WERI-Rb-1 (cell line): ENCODE measurements at regions not wholly inside any gene's neighbourhood (a gene's known extent, or its start where the extent isn't known, plus 50 kb on each side); places are given as distances from the start of the nearest gene placed in this dataset.

ENCODE experiments used
- DNase-seq: peaks from one replicate; pipeline ENCODE4 v3.0.0-alpha.2; 2020
- H3K27ac ChIP-seq: fragments of 250-450 bp; sonication (Bioruptor Pico); 2 replicates; pipeline ENCODE4 v1.5.1; 2020; ENCODE audit warnings: mild to moderate bottlenecking, moderate library complexity
- H3K27me3 ChIP-seq: fragments of 250-450 bp; sonication (Bioruptor Pico); 2 replicates; pipeline ENCODE4 v1.5.1; 2021; ENCODE audit warnings: mild to moderate bottlenecking, low read depth, moderate library complexity; ENCODE audit not compliant: insufficient read depth, severe bottlenecking
- H3K36me3 ChIP-seq: fragments of 250-450 bp; sonication (Bioruptor Pico); 2 replicates; pipeline ENCODE4 v1.5.1; 2020; ENCODE audit warnings: mild to moderate bottlenecking, moderate library complexity
- H3K4me3 ChIP-seq: 2 replicates; pipeline ENCODE4 v1.5.1; 2011; ENCODE audit warnings: low read depth, mild to moderate bottlenecking, control low read depth, low read length
- H3K9me3 ChIP-seq: fragments of 250-450 bp; sonication (Bioruptor Pico); 2 replicates; pipeline ENCODE4 v1.5.1; 2021; ENCODE audit warnings: mild to moderate bottlenecking, moderate library complexity; ENCODE audit not compliant: severe bottlenecking
- TF ChIP-seq, protein P1 (sequence below): IDR thresholded peaks from 2 replicates; pipeline ENCODE4 v1.5.1; 2011; ENCODE audit warnings: low read depth, mild to moderate bottlenecking, control low read depth, inconsistent platforms, low read length

DNA sequence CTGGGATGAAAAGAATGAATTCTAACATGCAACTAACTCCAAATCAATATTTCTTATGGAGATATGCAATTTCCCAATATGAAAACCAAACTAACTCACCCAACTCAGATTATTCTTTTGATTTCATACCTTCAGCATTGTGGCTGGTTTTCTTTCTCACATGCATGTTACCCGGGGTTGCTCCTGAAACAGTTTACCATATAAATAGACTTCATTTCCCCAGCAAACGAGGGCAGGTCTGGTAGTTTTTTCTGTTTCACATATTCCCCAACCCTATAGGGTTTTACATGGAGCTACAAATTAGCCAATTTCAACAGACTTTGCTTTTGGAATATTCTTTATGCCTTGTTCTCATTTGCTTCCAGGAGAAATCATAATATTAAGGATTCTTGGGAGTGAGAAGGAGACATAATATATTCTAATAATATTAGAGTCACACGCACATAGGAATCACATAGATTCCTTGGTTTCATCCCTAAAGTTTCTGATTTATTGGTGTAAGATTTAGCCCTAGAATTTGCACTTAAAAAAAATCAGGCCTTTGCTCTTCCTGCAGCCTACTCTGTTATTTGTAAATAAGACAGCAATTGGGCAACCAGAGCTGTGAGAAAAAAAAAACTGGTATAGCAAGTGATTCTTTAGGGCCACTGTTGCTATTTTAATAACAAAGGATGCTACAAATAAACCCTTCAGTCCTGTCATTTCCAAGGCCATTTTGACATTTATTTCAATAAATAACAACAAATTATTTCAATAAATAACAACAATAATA is 60.3 kb upstream of the FAM20A start:
- Histone ChIP-seq H3K36me3 (no peaks in the 10 kb centered on the region), H3K27me3 (no peaks in the 10 kb centered on the region), H3K9me3 (no peaks in the 10 kb centered on the region), H3K27ac (no peak overlapping the region), H3K4me3 (no peak overlapping the region)
- TF ChIP-seq, protein P1, sequence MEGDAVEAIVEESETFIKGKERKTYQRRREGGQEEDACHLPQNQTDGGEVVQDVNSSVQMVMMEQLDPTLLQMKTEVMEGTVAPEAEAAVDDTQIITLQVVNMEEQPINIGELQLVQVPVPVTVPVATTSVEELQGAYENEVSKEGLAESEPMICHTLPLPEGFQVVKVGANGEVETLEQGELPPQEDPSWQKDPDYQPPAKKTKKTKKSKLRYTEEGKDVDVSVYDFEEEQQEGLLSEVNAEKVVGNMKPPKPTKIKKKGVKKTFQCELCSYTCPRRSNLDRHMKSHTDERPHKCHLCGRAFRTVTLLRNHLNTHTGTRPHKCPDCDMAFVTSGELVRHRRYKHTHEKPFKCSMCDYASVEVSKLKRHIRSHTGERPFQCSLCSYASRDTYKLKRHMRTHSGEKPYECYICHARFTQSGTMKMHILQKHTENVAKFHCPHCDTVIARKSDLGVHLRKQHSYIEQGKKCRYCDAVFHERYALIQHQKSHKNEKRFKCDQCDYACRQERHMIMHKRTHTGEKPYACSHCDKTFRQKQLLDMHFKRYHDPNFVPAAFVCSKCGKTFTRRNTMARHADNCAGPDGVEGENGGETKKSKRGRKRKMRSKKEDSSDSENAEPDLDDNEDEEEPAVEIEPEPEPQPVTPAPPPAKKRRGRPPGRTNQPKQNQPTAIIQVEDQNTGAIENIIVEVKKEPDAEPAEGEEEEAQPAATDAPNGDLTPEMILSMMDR: no peak
- no peak for DNase-seq

DNA sequence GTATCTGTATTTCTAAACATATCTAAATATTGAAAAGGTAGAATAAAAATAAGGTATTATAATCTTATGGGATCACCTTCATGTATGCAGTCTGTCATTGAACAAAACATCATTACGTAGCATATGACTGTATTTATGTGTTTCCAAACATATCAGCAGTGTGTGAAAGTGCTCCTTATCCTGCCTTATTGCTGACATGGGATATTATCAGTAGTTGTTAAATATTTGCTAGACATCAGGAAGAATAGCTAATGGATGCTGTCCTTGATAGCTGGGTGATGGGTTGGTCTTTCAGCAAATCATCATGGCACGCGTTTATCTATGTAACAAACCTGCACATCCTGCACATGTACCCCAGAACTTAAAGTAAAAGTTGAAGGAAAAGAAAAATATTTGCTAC is 59.1 kb upstream of the FAM20A start:
- TF ChIP-seq, protein P1: no peak
- Histone ChIP-seq H3K9me3 (no peaks in the 10 kb centered on the region), H3K27ac (no peak overlapping the region), H3K36me3 (no peaks in the 10 kb centered on the region), H3K27me3 (no peaks in the 10 kb centered on the region), H3K4me3 (no peak overlapping the region)
- DNase-seq: no peak

DNA sequence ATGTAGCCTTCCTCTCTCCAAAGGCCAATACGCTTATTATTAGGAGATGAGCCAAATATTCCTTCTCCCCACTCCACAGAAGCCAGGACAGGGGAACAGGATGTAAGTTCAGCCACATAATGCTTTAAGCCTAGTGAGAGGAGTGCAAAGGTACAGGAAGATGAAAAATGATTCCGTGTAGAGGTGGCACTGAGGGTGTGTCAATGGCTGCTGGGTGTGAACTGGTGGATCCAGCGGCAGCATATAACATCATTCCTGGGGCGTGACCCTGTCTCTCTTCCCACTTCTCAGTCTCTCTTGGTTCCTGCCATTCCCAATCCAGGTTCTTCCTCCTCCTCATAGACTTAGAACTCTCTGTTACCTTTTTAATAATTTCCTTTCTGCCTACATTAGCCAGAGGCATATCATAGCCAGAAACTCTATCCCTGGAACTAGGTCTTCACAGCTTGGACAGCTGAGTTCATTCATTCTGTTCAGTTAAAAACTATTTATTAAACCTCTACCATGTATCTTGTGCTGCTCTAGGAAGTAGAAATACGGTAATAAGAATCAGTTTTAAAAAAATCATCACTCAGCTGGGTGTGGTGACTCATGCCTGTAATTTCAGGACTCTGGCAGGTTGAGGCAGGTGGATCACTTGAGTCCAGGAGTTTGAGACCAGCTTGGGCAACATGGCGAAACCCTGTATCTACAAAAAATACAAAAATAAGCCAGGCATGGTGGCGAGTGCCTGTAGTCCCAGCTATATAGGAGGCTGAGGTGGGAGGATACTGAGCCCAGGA is 58.0 kb upstream of the FAM20A start:
- Histone ChIP-seq H3K36me3 (no peaks in the 10 kb centered on the region), H3K9me3 (no peaks in the 10 kb centered on the region), H3K27ac (no peak overlapping the region), H3K27me3 (no peaks in the 10 kb centered on the region), H3K4me3 (no peak overlapping the region)
- TF ChIP-seq, protein P1: no peak
- DNase-seq: no peak

DNA sequence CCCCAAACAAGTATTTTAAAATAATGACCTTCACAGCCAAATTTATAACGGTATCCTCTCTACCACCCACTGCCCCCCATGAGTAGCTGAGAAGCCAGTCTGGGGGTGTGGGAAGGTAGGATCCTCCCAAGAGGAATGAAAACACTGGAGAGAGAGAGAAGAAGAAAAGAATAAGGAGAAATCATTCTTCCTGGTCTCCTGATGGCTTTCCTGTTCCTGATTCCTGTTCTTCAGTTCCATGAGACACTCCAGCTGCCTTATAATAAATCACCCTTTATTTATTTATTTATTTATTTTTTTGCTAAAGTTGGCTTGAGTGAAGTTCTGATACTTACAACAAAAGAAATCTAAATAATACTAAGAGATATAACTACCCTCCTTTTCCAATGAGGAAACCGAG is 56.4 kb upstream of the FAM20A start:
- Histone ChIP-seq H3K9me3 (no peaks in the 10 kb centered on the region), H3K36me3 (no peaks in the 10 kb centered on the region), H3K4me3 (no peak overlapping the region), H3K27ac (no peak overlapping the region), H3K27me3 (no peaks in the 10 kb centered on the region)
- no peak for DNase-seq
- TF ChIP-seq, protein P1: no peak

DNA sequence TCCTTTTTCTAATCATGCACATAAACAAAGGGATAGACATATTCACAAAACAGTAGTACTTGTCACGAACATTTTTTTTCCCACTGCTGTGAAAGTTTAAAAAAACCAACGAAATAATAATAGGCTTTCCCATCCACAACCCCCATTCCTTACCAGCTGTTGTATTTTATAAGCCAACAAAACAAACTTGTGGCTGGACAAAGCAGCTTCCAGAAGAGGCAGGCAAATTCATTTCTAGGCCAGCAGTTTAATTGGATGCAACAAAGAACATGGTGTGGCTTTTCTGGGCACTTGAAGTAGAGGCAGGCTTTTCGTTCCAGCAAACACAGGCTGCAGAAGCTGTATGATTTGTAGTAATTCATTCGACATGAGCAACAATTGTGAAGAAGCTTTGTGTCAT is 56.0 kb upstream of the FAM20A start:
- H3K9me3 ChIP-seq: no peaks in the 10 kb centered on the region
- H3K27me3 ChIP-seq: no peaks in the 10 kb centered on the region
- TF ChIP-seq, protein P1: no peak
- DNase-seq: no peak
- H3K27ac ChIP-seq: no peak overlapping the region
- H3K4me3 ChIP-seq: no peak overlapping the region
- no peaks in the 10 kb centered on the region for H3K36me3 ChIP-seq
